Mesothelial cell of epicardium (in vitro differentiated cells): ENCODE measurements at regions not wholly inside any gene's neighbourhood (a gene's known extent, or its start where the extent isn't known, plus 50 kb on each side); places are given as distances from the start of the nearest gene placed in this dataset.

Experiments
- DNase-seq, 2 experiments: peaks; one replicate each; pipeline ENCODE4 v3.0.0; 2021; ENCODE audit warnings: low spot score in 2 of 2; ENCODE audit not compliant: unreplicated experiment in 2 of 2
- H3K27ac Mint-ChIP-seq: 2 replicates; pipeline ENCODE4 v1.8.0; 2021; ENCODE audit warnings: mixed read lengths
- H3K27me3 Mint-ChIP-seq: 2 replicates; pipeline ENCODE4 v1.8.0; 2021; ENCODE audit warnings: low read depth, mixed read lengths
- H3K36me3 Mint-ChIP-seq: 2 replicates; pipeline ENCODE4 v1.8.0; 2021; ENCODE audit warnings: mixed read lengths
- H3K4me1 Mint-ChIP-seq: 2 replicates; pipeline ENCODE4 v1.8.0; 2021; ENCODE audit warnings: mixed read lengths
- H3K4me3 Mint-ChIP-seq: 2 replicates; pipeline ENCODE4 v1.8.0; 2021; ENCODE audit warnings: mild to moderate bottlenecking, moderate library complexity, mixed read lengths
- H3K9me3 Mint-ChIP-seq: 2 replicates; pipeline ENCODE4 v1.8.0; 2021; ENCODE audit warnings: mixed read lengths
- CTCF ChIP-seq: fragments of 200-600 bp; sonication (generic); IDR thresholded peaks from one replicate; pipeline ENCODE4 v1.5.0; 2021; ENCODE audit warnings: antibody characterized with exemption; ENCODE audit not compliant: unreplicated experiment

DNA sequence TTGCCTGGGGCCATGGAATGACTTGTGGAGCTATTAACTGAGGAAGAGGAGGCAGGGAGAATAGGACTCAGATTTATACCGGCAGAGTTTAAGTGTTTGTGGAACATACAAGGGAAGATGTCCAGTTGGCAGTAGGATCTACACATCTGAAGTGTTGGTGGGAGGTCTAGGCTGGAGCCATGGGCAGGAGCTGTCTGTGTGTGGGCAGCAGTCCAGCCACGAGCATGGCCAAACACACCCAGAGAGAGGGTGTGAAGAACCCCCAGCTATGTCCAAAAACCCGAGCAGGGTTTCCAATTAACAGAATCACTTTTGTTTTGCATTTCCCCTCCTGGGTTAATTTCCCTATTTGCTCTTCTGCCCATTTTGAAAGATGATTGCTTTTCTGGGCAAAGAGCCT lies 393.7 kb downstream of the CDK5RAP2 start:
- DNase-seq: no peak
- no peak for TF ChIP-seq CTCF
- Mint-ChIP-seq H3K27ac (no peak overlapping the region), H3K9me3 (no peaks in the 10 kb centered on the region), H3K36me3 (no peaks in the 10 kb centered on the region), H3K4me3 (no peak overlapping the region), H3K4me1 (no peaks in the 10 kb centered on the region), H3K27me3 (peaks cover 61% of the 10 kb centered on the region)

DNA sequence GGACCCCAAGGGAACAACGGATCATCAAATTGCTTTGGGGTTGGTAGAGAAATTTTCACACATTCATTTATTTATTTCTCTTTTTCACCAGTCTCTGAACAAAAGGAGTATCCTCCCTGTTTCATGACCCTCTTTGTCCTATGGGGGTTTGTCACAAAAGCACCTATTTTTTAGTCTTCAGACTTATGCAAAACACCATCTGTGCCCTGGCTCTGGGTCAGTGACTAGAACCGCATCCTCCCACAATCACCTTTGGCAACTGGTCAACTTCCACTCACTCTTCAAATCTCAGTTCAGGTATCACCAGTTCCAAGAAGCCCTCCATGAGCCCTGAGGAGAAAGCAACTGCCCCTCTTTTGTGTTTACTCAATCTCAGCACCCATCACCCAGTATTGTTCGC lies 395.7 kb downstream of the CDK5RAP2 start:
- Mint-ChIP-seq H3K4me1 (no peaks in the 10 kb centered on the region), H3K36me3 (no peaks in the 10 kb centered on the region), H3K27ac (no peak overlapping the region), H3K9me3 (peaks cover 5% of the 10 kb centered on the region), H3K27me3 (peaks cover 70% of the 10 kb centered on the region), H3K4me3 (no peak overlapping the region)
- TF ChIP-seq CTCF: no peak
- no peak for DNase-seq

GRCh38 chr9:120183615-120184014 lies 396.4 kb downstream of the CDK5RAP2 start:
- H3K36me3 Mint-ChIP-seq: no peaks in the 10 kb centered on the region
- no peaks in the 10 kb centered on the region for H3K4me1 Mint-ChIP-seq
- H3K27ac Mint-ChIP-seq: no peak overlapping the region
- no peak overlapping the region for H3K4me3 Mint-ChIP-seq
- no peak for TF ChIP-seq CTCF
- no peak for DNase-seq
- H3K27me3 Mint-ChIP-seq: peaks cover 68% of the 10 kb centered on the region
- H3K9me3 Mint-ChIP-seq: peaks cover 5% of the 10 kb centered on the region

DNA sequence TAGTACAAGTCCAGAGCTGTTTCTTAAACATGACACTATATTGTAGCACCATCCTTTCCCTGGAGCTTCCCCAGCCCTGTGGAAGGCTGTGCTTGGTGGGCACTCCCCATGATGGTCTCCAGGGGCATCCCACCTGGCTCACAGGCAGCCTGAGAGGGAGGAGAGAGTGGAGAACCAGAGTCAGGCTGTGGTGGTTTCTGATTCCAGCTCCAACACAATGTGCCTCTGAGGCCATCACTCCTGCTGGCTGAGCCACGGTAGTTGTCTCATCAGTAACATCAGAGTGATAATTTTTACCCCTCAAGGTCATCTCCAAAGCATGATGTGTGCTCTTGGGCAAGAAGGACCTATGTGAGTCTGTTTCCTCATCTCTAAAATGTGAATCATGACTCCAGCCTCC lies 398.0 kb downstream of the CDK5RAP2 start:
- Mint-ChIP-seq H3K27ac (no peak overlapping the region), H3K9me3 (peaks cover 5% of the 10 kb centered on the region), H3K27me3 (peaks cover 56% of the 10 kb centered on the region), H3K4me3 (no peak overlapping the region), H3K36me3 (no peaks in the 10 kb centered on the region), H3K4me1 (no peaks in the 10 kb centered on the region)
- TF ChIP-seq CTCF: no peak
- DNase-seq: no peak

GRCh38 chr9:120177121-120177520 lies 402.8 kb downstream of the CDK5RAP2 start:
- Mint-ChIP-seq H3K4me3 (no peak overlapping the region), H3K27ac (no peak overlapping the region), H3K27me3 (peaks cover 37% of the 10 kb centered on the region), H3K4me1 (no peaks in the 10 kb centered on the region), H3K36me3 (no peaks in the 10 kb centered on the region), H3K9me3 (peaks cover 5% of the 10 kb centered on the region)
- DNase-seq: no peak
- TF ChIP-seq CTCF: no peak

- no peak for TF ChIP-seq CTCF
- no peaks in the 10 kb centered on the region for H3K4me1 Mint-ChIP-seq
- peaks cover 32% of the 10 kb centered on the region for H3K27me3 Mint-ChIP-seq
- no peaks in the 10 kb centered on the region for H3K36me3 Mint-ChIP-seq
- no peak for DNase-seq
- no peak overlapping the region for H3K27ac Mint-ChIP-seq
- peaks cover 5% of the 10 kb centered on the region for H3K9me3 Mint-ChIP-seq
- H3K4me3 Mint-ChIP-seq: no peak overlapping the region
Observed at GRCh38 chr9:120175031-120175430, 404.9 kb downstream of the CDK5RAP2 start.
